ENCODE measurements at regions not wholly inside any gene's neighbourhood (a gene's known extent, or its start where the extent isn't known, plus 50 kb on each side); places are given as distances from the start of the nearest gene placed in this dataset.

- Histone ChIP-seq H3K27me3 (replicated peaks in 1 of 4; ENCODE audit: control insufficient read depth in 3 of 4, extremely low read depth in 1 of 4, insufficient read depth in 3 of 4, low read length in 3 of 4) (no peaks in the 10 kb centered on the region), H2BK12ac (ENCODE audit: low read depth, low read length) (no peak overlapping the region), H3K4ac (replicated peaks; ENCODE audit: insufficient read length, low read depth, low read length) (no peak overlapping the region), H2AK5ac (ENCODE audit: low read depth, low read length) (no peak overlapping the region), H2BK20ac (ENCODE audit: low read length) (no peak overlapping the region), H3K9me3 (ENCODE audit: insufficient read depth in 2 of 2, low read depth in 1 of 2, low read length in 1 of 2) (no peaks in the 10 kb centered on the region), H3K23me2 (ENCODE audit: low read depth, low read length) (no peaks in the 10 kb centered on the region), H3K18ac (ENCODE audit: extremely low read depth, low read length) (no peak overlapping the region), H3K79me1 (ENCODE audit: low read depth, low read length) (no peaks in the 10 kb centered on the region), H3K4me2 (ENCODE audit: insufficient read depth in 1 of 2, low read depth in 2 of 2, low read length in 2 of 2) (no peak overlapping the region), H3K36me3 (ENCODE audit: control insufficient read depth in 2 of 4, insufficient read depth in 4 of 4, low read length in 3 of 4) (no peaks in the 10 kb centered on the region), H4K91ac (replicated peaks; ENCODE audit: insufficient read length, low read length) (no peak overlapping the region), H3K79me2 (ENCODE audit: control insufficient read depth in 1 of 2, insufficient read depth in 2 of 2, low read length in 2 of 2) (no peaks in the 10 kb centered on the region), H4K8ac (ENCODE audit: extremely low read depth, insufficient read depth, low read length) (no peak overlapping the region), H3K4me3 (ENCODE audit: extremely low read depth in 1 of 4, insufficient read depth in 2 of 4, low read depth in 3 of 4, low read length in 4 of 4) (no peak overlapping the region), H2BK5ac (ENCODE audit: low read depth, low read length) (no peak overlapping the region), H2BK120ac (replicated peaks; ENCODE audit: low read depth, low read length) (no peak overlapping the region), H2AFZ (ENCODE audit: low read length) (no peak overlapping the region), H3K23ac (ENCODE audit: insufficient read length) (no peak overlapping the region), H3K4me1 (replicated peaks in 1 of 4; ENCODE audit: control insufficient read depth in 3 of 4, insufficient read depth in 4 of 4, low read length in 3 of 4) (no peaks in the 10 kb centered on the region), H3K56ac (replicated peaks; ENCODE audit: insufficient read length, low read depth, low read length) (no peak overlapping the region), H2BK15ac (ENCODE audit: low read length) (no peak overlapping the region), H4K5ac (ENCODE audit: insufficient read length, low read depth, low read length) (no peak overlapping the region), H3K9ac (replicated peaks in 1 of 4; ENCODE audit: extremely low read depth in 1 of 4, low read depth in 3 of 4, low read length in 3 of 4) (no peak overlapping the region), H4K20me1 (replicated peaks in 1 of 2; ENCODE audit: control insufficient read depth in 1 of 2, insufficient read depth in 2 of 2, low read length in 2 of 2) (no peaks in the 10 kb centered on the region), H3K14ac (ENCODE audit: insufficient read length) (no peak overlapping the region), H3K27ac (ENCODE audit: low read depth, low read length) (no peak overlapping the region)
- DNase-seq (ENCODE audit: low read depth in 1 of 2, low spot score in 2 of 2) (no peak), FAIRE-seq (no peak)
- CTCF ChIA-PET (ENCODE audit: partially characterized antibody): interaction anchor here (1.3 kb wide), 1 partner anchor 35 kb away, joined by 3 read pairs; no protein-coding TSS in a partner anchor
- POLR2A ChIA-PET (ENCODE audit: partially characterized antibody): no interaction called here
- WGBS, 2 experiments (ENCODE audit: extremely low coverage in 1 of 2, insufficient coverage in 1 of 2, insufficient read length in 1 of 2, insufficient replicate concordance in 2 of 2, low coverage in 1 of 2, low lambda C conversion rate in 2 of 2, missing lambda C conversion rate in 1 of 2): 78% methylated on average over 4 of the region's 4 CpGs; no CpG with 5 or more reads in 1 of the 2 experiments
- TF ChIP-seq CTCF (IDR thresholded peaks at IDR 0.05; ENCODE audit: control extremely low read depth in 1 of 3, insufficient read depth in 1 of 3, low read depth in 1 of 3, low read length in 3 of 3): no peak
- no peak for TF ChIP-seq HDAC2 (IDR thresholded peaks at IDR 0.05; ENCODE audit: borderline replicate concordance in 1 of 2, low read depth in 2 of 2, low read length in 2 of 2)
- TF ChIP-seq BRCA1 (IDR thresholded peaks at IDR 0.05; ENCODE audit: low read depth, low read length): no peak
- no peak for TF ChIP-seq ASH2L (IDR thresholded peaks at IDR 0.05; ENCODE audit: low read length)
- no peak for TF ChIP-seq RXRA (IDR thresholded peaks at IDR 0.05; ENCODE audit: insufficient read depth, low read depth, low read length)
Observed at GRCh38 chrX:42869659-42870476, 91.9 kb upstream of the PPP1R2C start.
